Liver (tissue), 8 donors: ENCODE measurements at regions not wholly inside any gene's neighbourhood (a gene's known extent, or its start where the extent isn't known, plus 50 kb on each side); places are given as distances from the start of the nearest gene placed in this dataset.

Experiments
- DNase-seq: peaks from one replicate; pipeline ENCODE4 v3.0.0-alpha.2; 2017; ENCODE audit warnings: low spot score
- H3K27ac ChIP-seq, 2 donors: one replicate each; pipeline ENCODE4 v1.7.0; 2013; ENCODE audit warnings: inconsistent platforms in 2 of 2, low read length in 2 of 2, control low read depth in 1 of 2, low read depth in 1 of 2, mild to moderate bottlenecking in 1 of 2
- H3K27me3 ChIP-seq, 4 donors: one replicate each; pipeline versions ENCODE4 v1.6.1 to v1.7.0; 2013; ENCODE audit warnings: low read length in 3 of 4, inconsistent platforms in 1 of 4, mild to moderate bottlenecking in 1 of 4, moderate library complexity in 1 of 4; ENCODE audit not compliant: control insufficient read depth in 4 of 4, insufficient read depth in 4 of 4
- H3K36me3 ChIP-seq, 4 donors: one replicate each; pipeline versions ENCODE4 v1.6.1 to v1.7.0; 2013; ENCODE audit warnings: low read length in 3 of 4, mild to moderate bottlenecking in 3 of 4, low read depth in 1 of 4, moderate library complexity in 1 of 4; ENCODE audit not compliant: control insufficient read depth in 4 of 4, insufficient read depth in 3 of 4
- H3K4me1 ChIP-seq, 4 donors: one replicate each; pipeline versions ENCODE4 v1.6.1 to v1.7.0; 2013; ENCODE audit warnings: low read length in 3 of 4, mild to moderate bottlenecking in 3 of 4, moderate library complexity in 1 of 4; ENCODE audit not compliant: control insufficient read depth in 4 of 4, insufficient read depth in 4 of 4
- H3K4me3 ChIP-seq, 3 donors: one replicate each; pipeline versions ENCODE4 v1.6.1 to v1.7.0; 2013; ENCODE audit warnings: low read length in 3 of 3, control low read depth in 1 of 3, low read depth in 1 of 3, mild to moderate bottlenecking in 1 of 3
- H3K9ac ChIP-seq, 2 donors: one replicate each; pipeline ENCODE4 v1.7.0; 2013; ENCODE audit warnings: low read length in 2 of 2, mild to moderate bottlenecking in 2 of 2, moderate library complexity in 2 of 2, control low read depth in 1 of 2, low read depth in 1 of 2
- H3K9me3 ChIP-seq, 4 donors: one replicate each; pipeline versions ENCODE4 v1.6.1 to v1.7.0; 2013; ENCODE audit warnings: low read length in 3 of 4; ENCODE audit not compliant: control insufficient read depth in 4 of 4
- EGR1 ChIP-seq, 2 donors: IDR thresholded peaks; 2 replicates each; pipeline ENCODE4 v1.6.1; 2016 to 2018; ENCODE audit warnings: antibody characterized with exemption in 2 of 2, low read depth in 2 of 2
- FOXA1 ChIP-seq: IDR thresholded peaks from 2 replicates; pipeline ENCODE4 v1.6.1; 2016; ENCODE audit warnings: antibody characterized with exemption
- FOXA2 ChIP-seq: IDR thresholded peaks from 2 replicates; pipeline ENCODE4 v1.6.1; 2016; ENCODE audit warnings: antibody characterized with exemption
- GABPA ChIP-seq, 2 donors: IDR thresholded peaks in 1 of 2; conservative IDR thresholded peaks in 1 of 2; 2 replicates each; pipeline ENCODE4 v1.6.1; 2016; ENCODE audit warnings: antibody characterized with exemption in 2 of 2, mild to moderate bottlenecking in 1 of 2, moderate library complexity in 1 of 2
- HNF4A ChIP-seq, 2 donors: conservative IDR thresholded peaks; 2 replicates each; pipeline ENCODE4 v1.6.1; 2016; ENCODE audit warnings: antibody characterized with exemption in 2 of 2, mild to moderate bottlenecking in 2 of 2
- HNF4G ChIP-seq: IDR thresholded peaks from 2 replicates; pipeline ENCODE4 v1.6.1; 2016; ENCODE audit warnings: antibody characterized with exemption
- JUND ChIP-seq, 2 donors: IDR thresholded peaks; 2 replicates each; pipeline ENCODE4 v1.6.1; 2016; ENCODE audit warnings: antibody characterized with exemption in 2 of 2
- NR2F2 ChIP-seq: IDR thresholded peaks from 2 replicates; pipeline ENCODE4 v1.6.1; 2016; ENCODE audit warnings: antibody characterized with exemption
- RAD21 ChIP-seq, 2 donors: IDR thresholded peaks; 2 replicates each; pipeline ENCODE4 v1.6.1; 2016; ENCODE audit warnings: antibody characterized with exemption in 2 of 2, mild to moderate bottlenecking in 2 of 2
- RXRA ChIP-seq, 2 donors: IDR thresholded peaks; 2 replicates each; pipeline ENCODE4 v1.6.1; 2017 to 2018; ENCODE audit warnings: antibody characterized with exemption in 2 of 2, mild to moderate bottlenecking in 1 of 2
- SP1 ChIP-seq: IDR thresholded peaks from 2 replicates; pipeline ENCODE4 v1.6.1; 2018; ENCODE audit warnings: antibody characterized with exemption, mild to moderate bottlenecking
- TAF1 ChIP-seq: conservative IDR thresholded peaks from 2 replicates; pipeline ENCODE4 v1.6.1; 2016; ENCODE audit warnings: antibody characterized with exemption, mild to moderate bottlenecking
- WGBS: extraction: QIAGEN DNeasy Blood & Tissue Kit; methylation state at CpG from one replicate; pipeline ENCODE4 v1.1.7; 2013; 5-methylcytosine and 5-hydroxymethylcytosine counted together
- TF ChIP-seq, protein P1 (sequence below): IDR thresholded peaks from 2 replicates; pipeline ENCODE4 v1.6.1; 2016; ENCODE audit warnings: antibody characterized with exemption
- TF ChIP-seq, protein P2 (sequence below): IDR thresholded peaks from 2 replicates; pipeline ENCODE4 v1.6.1; 2016; ENCODE audit warnings: antibody characterized with exemption
- TF ChIP-seq, protein P3 (sequence below): IDR thresholded peaks from 2 replicates; pipeline ENCODE4 v1.6.1; 2016; ENCODE audit warnings: antibody characterized with exemption
- TF ChIP-seq, protein P4 (sequence below): fragments of 150-350 bp; IDR thresholded peaks from 2 replicates; pipeline ENCODE4 v1.5.1; 2017; ENCODE audit warnings: improper control_type of control experiment, low read depth, low read length; ENCODE audit not compliant: missing input control
- TF ChIP-seq, protein P5 (sequence below): IDR thresholded peaks from 2 replicates; pipeline ENCODE4 v1.6.1; 2016; ENCODE audit warnings: antibody characterized with exemption, mild to moderate bottlenecking
- donor health status: healthy.
- donor health status: healthy.
- donor health status: healthy.
- donor health status: healthy.
- donor health status: healthy.

DNA sequence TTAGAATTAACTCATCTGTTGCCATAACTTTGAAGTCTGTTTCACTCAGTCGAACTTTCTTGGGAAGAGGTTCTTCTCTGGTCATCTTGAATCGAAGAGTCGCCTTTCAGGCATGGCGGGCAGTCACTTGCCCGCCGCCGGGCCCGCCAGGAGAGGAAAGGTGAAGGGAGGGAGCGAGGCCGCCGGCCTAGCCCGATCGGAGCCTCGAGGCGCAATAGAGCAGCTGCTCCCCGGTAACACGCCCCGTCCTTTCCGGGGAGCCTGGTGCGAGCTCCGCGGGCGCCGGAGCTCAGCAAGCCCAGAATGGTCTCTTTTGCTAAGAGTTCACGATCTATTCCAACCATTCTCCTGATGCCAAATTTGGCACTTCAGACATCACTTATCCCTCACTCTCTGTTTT, 591.8 kb downstream of the TFAP2B start:
- Histone ChIP-seq H3K27ac (no peak overlapping the region), H3K9ac (no peak overlapping the region), H3K36me3 (no peaks in the 10 kb centered on the region), H3K4me1 (no peaks in the 10 kb centered on the region), H3K27me3 (no peaks in the 10 kb centered on the region), H3K4me3 (no peak overlapping the region), H3K9me3 (peaks cover 0 to 3% (median 0%) of the 10 kb centered on the region in 4 donors)
- DNase-seq: no peak
- WGBS: 83% methylated on average over 25 of the region's 25 CpGs
- TF ChIP-seq, protein P1, sequence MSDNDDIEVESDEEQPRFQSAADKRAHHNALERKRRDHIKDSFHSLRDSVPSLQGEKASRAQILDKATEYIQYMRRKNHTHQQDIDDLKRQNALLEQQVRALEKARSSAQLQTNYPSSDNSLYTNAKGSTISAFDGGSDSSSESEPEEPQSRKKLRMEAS: no peak
- TF ChIP-seq NR2F2: no peak
- TF ChIP-seq TAF1: no peak
- TF ChIP-seq GABPA (IDR thresholded peaks at IDR 0.05 in 1 of 2, conservative IDR thresholded peaks at IDR 0.05 in 1 of 2): no peak
- TF ChIP-seq, protein P2, sequence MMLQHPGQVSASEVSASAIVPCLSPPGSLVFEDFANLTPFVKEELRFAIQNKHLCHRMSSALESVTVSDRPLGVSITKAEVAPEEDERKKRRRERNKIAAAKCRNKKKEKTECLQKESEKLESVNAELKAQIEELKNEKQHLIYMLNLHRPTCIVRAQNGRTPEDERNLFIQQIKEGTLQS: no peak
- TF ChIP-seq RXRA (IDR thresholded peaks at IDR 0.05): no peak
- no peak for TF ChIP-seq RAD21 (IDR thresholded peaks at IDR 0.05)
- TF ChIP-seq FOXA1: no peak
- TF ChIP-seq JUND (IDR thresholded peaks at IDR 0.05): no peak
- TF ChIP-seq SP1: no peak

DNA sequence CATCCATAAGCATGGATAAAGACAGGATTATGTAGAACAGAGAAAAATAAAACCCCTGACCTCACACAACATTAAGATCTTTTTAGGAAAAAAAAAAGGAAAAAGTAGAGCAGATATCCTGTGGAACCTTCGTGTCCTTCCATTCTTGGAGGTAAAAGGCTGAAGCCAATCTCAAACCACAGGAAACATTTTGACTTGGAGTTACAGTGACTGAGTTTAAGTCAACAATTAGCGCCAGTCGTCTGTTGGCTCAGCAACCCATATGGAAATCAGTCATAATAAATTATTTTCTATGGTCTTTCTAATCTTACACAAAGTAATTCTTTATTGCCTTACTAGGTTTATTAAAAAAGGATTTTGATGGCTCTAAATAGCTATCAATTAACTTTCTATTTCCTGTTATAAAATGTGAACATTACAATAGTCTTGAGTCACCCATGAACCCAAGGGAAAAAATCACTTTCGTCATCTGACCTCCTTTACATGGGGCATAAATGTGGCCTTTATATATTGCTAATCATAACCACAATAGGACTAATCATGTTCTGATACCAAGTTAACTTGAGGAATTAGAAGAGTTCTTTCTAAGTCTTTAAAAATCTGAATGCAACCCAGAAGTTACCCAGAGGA, 592.9 kb downstream of the TFAP2B start:
- TF ChIP-seq, protein P2: no peak
- TF ChIP-seq RXRA (IDR thresholded peaks at IDR 0.05) (no peak), JUND (IDR thresholded peaks at IDR 0.05) (no peak), HNF4G (no peak), SP1 (no peak), TAF1 (no peak), FOXA1 (no peak), EGR1 (IDR thresholded peaks at IDR 0.05; ENCODE audit: low read depth in 2 of 2) (no peak), HNF4A (conservative IDR thresholded peaks at IDR 0.05) (no peak), FOXA2 (no peak), GABPA (IDR thresholded peaks at IDR 0.05 in 1 of 2, conservative IDR thresholded peaks at IDR 0.05 in 1 of 2) (no peak), NR2F2 (no peak), RAD21 (IDR thresholded peaks at IDR 0.05) (no peak)
- TF ChIP-seq, protein P3, sequence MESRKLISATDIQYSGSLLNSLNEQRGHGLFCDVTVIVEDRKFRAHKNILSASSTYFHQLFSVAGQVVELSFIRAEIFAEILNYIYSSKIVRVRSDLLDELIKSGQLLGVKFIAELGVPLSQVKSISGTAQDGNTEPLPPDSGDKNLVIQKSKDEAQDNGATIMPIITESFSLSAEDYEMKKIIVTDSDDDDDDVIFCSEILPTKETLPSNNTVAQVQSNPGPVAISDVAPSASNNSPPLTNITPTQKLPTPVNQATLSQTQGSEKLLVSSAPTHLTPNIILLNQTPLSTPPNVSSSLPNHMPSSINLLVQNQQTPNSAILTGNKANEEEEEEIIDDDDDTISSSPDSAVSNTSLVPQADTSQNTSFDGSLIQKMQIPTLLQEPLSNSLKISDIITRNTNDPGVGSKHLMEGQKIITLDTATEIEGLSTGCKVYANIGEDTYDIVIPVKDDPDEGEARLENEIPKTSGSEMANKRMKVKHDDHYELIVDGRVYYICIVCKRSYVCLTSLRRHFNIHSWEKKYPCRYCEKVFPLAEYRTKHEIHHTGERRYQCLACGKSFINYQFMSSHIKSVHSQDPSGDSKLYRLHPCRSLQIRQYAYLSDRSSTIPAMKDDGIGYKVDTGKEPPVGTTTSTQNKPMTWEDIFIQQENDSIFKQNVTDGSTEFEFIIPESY: no peak
- TF ChIP-seq, protein P4, sequence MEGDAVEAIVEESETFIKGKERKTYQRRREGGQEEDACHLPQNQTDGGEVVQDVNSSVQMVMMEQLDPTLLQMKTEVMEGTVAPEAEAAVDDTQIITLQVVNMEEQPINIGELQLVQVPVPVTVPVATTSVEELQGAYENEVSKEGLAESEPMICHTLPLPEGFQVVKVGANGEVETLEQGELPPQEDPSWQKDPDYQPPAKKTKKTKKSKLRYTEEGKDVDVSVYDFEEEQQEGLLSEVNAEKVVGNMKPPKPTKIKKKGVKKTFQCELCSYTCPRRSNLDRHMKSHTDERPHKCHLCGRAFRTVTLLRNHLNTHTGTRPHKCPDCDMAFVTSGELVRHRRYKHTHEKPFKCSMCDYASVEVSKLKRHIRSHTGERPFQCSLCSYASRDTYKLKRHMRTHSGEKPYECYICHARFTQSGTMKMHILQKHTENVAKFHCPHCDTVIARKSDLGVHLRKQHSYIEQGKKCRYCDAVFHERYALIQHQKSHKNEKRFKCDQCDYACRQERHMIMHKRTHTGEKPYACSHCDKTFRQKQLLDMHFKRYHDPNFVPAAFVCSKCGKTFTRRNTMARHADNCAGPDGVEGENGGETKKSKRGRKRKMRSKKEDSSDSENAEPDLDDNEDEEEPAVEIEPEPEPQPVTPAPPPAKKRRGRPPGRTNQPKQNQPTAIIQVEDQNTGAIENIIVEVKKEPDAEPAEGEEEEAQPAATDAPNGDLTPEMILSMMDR: no peak
- TF ChIP-seq, protein P1: no peak
- TF ChIP-seq, protein P5, sequence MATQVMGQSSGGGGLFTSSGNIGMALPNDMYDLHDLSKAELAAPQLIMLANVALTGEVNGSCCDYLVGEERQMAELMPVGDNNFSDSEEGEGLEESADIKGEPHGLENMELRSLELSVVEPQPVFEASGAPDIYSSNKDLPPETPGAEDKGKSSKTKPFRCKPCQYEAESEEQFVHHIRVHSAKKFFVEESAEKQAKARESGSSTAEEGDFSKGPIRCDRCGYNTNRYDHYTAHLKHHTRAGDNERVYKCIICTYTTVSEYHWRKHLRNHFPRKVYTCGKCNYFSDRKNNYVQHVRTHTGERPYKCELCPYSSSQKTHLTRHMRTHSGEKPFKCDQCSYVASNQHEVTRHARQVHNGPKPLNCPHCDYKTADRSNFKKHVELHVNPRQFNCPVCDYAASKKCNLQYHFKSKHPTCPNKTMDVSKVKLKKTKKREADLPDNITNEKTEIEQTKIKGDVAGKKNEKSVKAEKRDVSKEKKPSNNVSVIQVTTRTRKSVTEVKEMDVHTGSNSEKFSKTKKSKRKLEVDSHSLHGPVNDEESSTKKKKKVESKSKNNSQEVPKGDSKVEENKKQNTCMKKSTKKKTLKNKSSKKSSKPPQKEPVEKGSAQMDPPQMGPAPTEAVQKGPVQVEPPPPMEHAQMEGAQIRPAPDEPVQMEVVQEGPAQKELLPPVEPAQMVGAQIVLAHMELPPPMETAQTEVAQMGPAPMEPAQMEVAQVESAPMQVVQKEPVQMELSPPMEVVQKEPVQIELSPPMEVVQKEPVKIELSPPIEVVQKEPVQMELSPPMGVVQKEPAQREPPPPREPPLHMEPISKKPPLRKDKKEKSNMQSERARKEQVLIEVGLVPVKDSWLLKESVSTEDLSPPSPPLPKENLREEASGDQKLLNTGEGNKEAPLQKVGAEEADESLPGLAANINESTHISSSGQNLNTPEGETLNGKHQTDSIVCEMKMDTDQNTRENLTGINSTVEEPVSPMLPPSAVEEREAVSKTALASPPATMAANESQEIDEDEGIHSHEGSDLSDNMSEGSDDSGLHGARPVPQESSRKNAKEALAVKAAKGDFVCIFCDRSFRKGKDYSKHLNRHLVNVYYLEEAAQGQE: no peak
- Histone ChIP-seq H3K4me3 (no peak overlapping the region), H3K4me1 (no peaks in the 10 kb centered on the region), H3K27me3 (no peaks in the 10 kb centered on the region), H3K9me3 (peaks cover 0 to 3% (median 0%) of the 10 kb centered on the region in 4 donors), H3K36me3 (no peaks in the 10 kb centered on the region), H3K9ac (no peak overlapping the region), H3K27ac (no peak overlapping the region)
- DNase-seq: no peak
- 81% methylated on average over 4 of the region's 4 CpGs for WGBS
